K562 (cell line): ENCODE measurements at regions not wholly inside any gene's neighbourhood (a gene's known extent, or its start where the extent isn't known, plus 50 kb on each side); places are given as distances from the start of the nearest gene placed in this dataset.

Experiments
- CTCF ChIP-seq, 3 experiments: IDR thresholded peaks in 2 of 3; conservative IDR thresholded peaks in 1 of 3; 2 replicates each; pipeline ENCODE4 v1.5.1; 2011 to 2012; ENCODE audit warnings: low read length in 3 of 3, mild to moderate bottlenecking in 3 of 3, control low read depth in 2 of 3, improper control_type of control experiment in 1 of 3, inconsistent platforms in 1 of 3, low read depth in 1 of 3, mixed read lengths in 1 of 3, moderate library complexity in 1 of 3; ENCODE audit not compliant: insufficient read depth in 2 of 3
- ZNF121 ChIP-seq: sonication (generic); formaldehyde crosslinking; conservative IDR thresholded peaks from 2 replicates; pipeline ENCODE4 v1.8.0; 2022; ENCODE audit warnings: missing genetic modification reagents
- ZNF444 ChIP-seq: fragments of 250-450 bp; sonication (Bioruptor Pico); IDR thresholded peaks from 2 replicates; pipeline ENCODE4 v1.4.0; 2020; ENCODE audit warnings: mild to moderate bottlenecking, moderate library complexity

- TF ChIP-seq ZNF121 (CRISPR knock-in tag) (no peak), CTCF (IDR thresholded peaks at IDR 0.05 in 2 of 3, conservative IDR thresholded peaks at IDR 0.05 in 1 of 3; ENCODE audit: insufficient read depth in 2 of 3, low read depth in 1 of 3, low read length in 3 of 3) (no peak), ZNF444 (no peak)
Observed at GRCh38 chr2:240311821-240312220, 123.6 kb upstream of the GPC1 start.
